Smooth muscle cell (in vitro differentiated cells): ENCODE measurements at regions not wholly inside any gene's neighbourhood (a gene's known extent, or its start where the extent isn't known, plus 50 kb on each side); places are given as distances from the start of the nearest gene placed in this dataset.

Source experiments
- DNase-seq: peaks from one replicate; lab custom pipeline; 2025; ENCODE audit not compliant: unreplicated experiment; lab: John Stamatoyannopoulos, UW
- H2AFZ ChIP-seq: fragments of 200-600 bp; sonication (generic); 2 replicates; pipeline ENCODE4 v1.6.0; 2016; ENCODE audit warnings: antibody characterized with exemption, low read depth, mild to moderate bottlenecking
- H3F3A ChIP-seq: fragments of 200-600 bp; sonication (generic); 2 replicates; pipeline ENCODE4 v1.6.0; 2017; ENCODE audit warnings: antibody characterized with exemption, low read depth
- H3K27ac ChIP-seq: fragments of 200-600 bp; sonication (generic); 2 replicates; pipeline ENCODE4 v1.5.1; 2016; ENCODE audit warnings: low read depth, mild to moderate bottlenecking
- H3K27me3 ChIP-seq: fragments of 200-600 bp; sonication (generic); 2 replicates; pipeline ENCODE4 v1.6.1; 2016; ENCODE audit warnings: low read depth, mild to moderate bottlenecking
- H3K36me3 ChIP-seq: fragments of 200-600 bp; sonication (generic); 2 replicates; pipeline ENCODE4 v1.5.1; 2016; ENCODE audit warnings: low read depth
- H3K4me1 ChIP-seq: fragments of 200-600 bp; sonication (generic); 2 replicates; pipeline ENCODE4 v1.5.1; 2016; ENCODE audit warnings: low read depth
- H3K4me2 ChIP-seq: fragments of 200-600 bp; sonication (generic); 2 replicates; pipeline ENCODE4 v1.6.0; 2016; ENCODE audit warnings: mild to moderate bottlenecking
- H3K4me3 ChIP-seq: fragments of 200-600 bp; sonication (generic); 2 replicates; pipeline ENCODE4 v1.5.1; 2016; ENCODE audit warnings: mild to moderate bottlenecking
- H3K79me2 ChIP-seq: fragments of 200-600 bp; sonication (generic); 2 replicates; pipeline ENCODE4 v1.6.0; 2016; ENCODE audit warnings: low read depth, mild to moderate bottlenecking
- H3K9ac ChIP-seq: fragments of 200-600 bp; sonication (generic); 2 replicates; pipeline ENCODE4 v1.6.0; 2016; ENCODE audit warnings: low read depth
- H3K9me3 ChIP-seq: fragments of 200-600 bp; sonication (generic); replicated peaks from 2 replicates; pipeline ENCODE4 v1.5.1; 2016; ENCODE audit warnings: low read depth
- H4K20me1 ChIP-seq: fragments of 200-600 bp; sonication (generic); 2 replicates; pipeline ENCODE4 v1.6.0; 2016; ENCODE audit warnings: low read depth
- WGBS: methylation state at CpG from one replicate; pipeline ENCODE4 v1.1.7; 2016; ENCODE audit warnings: low lambda C conversion rate; 5-methylcytosine and 5-hydroxymethylcytosine counted together
- TF ChIP-seq, protein P1 (sequence below): fragments of 200-600 bp; sonication (generic); IDR thresholded peaks from 2 replicates; pipeline ENCODE4 v1.5.1; 2017; ENCODE audit warnings: borderline replicate concordance, mild to moderate bottlenecking, antibody characterized with exemption; ENCODE audit not compliant: insufficient read depth, poor library complexity, severe bottlenecking

DNA sequence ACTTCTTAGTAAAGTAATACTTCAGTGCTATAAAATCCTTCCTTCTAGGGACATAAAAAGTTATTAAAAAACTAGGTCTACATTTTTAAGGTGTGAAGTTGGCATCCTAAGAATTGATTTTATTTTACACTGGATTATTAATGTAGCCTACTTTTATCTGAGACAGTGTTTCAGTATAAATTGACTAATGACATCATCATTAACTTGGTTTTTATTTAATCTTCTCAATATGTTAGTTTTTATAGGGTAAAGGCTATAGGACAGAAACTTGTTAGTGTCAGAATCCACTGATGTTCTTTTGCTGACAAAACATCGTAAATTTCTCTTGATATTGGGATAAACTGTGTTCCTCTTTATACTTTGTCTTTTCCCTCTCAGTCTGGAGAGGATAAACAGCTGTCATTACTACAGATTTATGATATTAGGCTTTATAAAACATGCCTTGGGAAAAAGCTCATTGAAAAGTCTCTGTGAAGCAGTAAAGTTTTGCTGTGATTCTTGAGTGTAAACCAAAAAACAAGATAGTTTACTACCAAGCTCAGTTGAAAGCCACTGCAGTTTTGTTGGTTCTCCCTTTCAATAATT, 569.9 kb downstream of the EPHA4 start:
- H3K27ac ChIP-seq: no peak overlapping the region
- no peaks in the 10 kb centered on the region for H3K9me3 ChIP-seq
- no peaks in the 10 kb centered on the region for H3K4me1 ChIP-seq
- 0% methylated on average over 1 of the region's 1 CpG for WGBS
- no peak for DNase-seq
- H4K20me1 ChIP-seq: no peaks in the 10 kb centered on the region
- no peak overlapping the region for H3K9ac ChIP-seq
- H3K4me2 ChIP-seq: no peak overlapping the region
- no peak overlapping the region for H2AFZ ChIP-seq
- H3K4me3 ChIP-seq: no peak overlapping the region
- TF ChIP-seq, protein P1, sequence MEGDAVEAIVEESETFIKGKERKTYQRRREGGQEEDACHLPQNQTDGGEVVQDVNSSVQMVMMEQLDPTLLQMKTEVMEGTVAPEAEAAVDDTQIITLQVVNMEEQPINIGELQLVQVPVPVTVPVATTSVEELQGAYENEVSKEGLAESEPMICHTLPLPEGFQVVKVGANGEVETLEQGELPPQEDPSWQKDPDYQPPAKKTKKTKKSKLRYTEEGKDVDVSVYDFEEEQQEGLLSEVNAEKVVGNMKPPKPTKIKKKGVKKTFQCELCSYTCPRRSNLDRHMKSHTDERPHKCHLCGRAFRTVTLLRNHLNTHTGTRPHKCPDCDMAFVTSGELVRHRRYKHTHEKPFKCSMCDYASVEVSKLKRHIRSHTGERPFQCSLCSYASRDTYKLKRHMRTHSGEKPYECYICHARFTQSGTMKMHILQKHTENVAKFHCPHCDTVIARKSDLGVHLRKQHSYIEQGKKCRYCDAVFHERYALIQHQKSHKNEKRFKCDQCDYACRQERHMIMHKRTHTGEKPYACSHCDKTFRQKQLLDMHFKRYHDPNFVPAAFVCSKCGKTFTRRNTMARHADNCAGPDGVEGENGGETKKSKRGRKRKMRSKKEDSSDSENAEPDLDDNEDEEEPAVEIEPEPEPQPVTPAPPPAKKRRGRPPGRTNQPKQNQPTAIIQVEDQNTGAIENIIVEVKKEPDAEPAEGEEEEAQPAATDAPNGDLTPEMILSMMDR: no peak
- no peaks in the 10 kb centered on the region for H3K79me2 ChIP-seq
- H3F3A ChIP-seq: no peaks in the 10 kb centered on the region
- H3K27me3 ChIP-seq: no peaks in the 10 kb centered on the region
- H3K36me3 ChIP-seq: no peaks in the 10 kb centered on the region

DNA sequence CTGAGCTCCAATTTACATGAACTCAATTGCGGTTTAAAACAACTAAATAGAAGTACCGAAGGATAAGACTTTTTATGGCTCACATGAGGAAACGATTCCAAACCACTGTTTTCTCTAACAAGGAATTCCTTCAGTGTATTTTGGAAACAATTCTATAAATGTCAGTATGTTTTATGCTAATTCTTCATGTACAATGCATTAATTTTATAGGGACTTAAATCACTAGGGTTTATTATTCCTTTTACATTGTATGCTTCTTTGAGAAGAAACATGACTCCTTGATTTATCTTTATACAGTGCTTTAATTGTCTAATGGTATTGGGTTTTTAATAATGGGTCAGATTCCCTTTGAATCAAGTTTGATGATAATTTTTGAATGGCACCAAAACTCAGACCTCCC, 566.8 kb downstream of the EPHA4 start:
- Histone ChIP-seq H3K4me2 (no peak overlapping the region), H3K9ac (no peak overlapping the region), H3K4me3 (no peak overlapping the region), H3K36me3 (no peaks in the 10 kb centered on the region), H3K79me2 (no peaks in the 10 kb centered on the region), H2AFZ (no peak overlapping the region), H3K27ac (no peak overlapping the region), H4K20me1 (no peaks in the 10 kb centered on the region), H3K27me3 (no peaks in the 10 kb centered on the region), H3F3A (no peaks in the 10 kb centered on the region), H3K4me1 (no peaks in the 10 kb centered on the region), H3K9me3 (no peaks in the 10 kb centered on the region)
- DNase-seq: no peak
- TF ChIP-seq, protein P1: no peak
- 75% methylated on average over 3 of the region's 3 CpGs for WGBS

DNA sequence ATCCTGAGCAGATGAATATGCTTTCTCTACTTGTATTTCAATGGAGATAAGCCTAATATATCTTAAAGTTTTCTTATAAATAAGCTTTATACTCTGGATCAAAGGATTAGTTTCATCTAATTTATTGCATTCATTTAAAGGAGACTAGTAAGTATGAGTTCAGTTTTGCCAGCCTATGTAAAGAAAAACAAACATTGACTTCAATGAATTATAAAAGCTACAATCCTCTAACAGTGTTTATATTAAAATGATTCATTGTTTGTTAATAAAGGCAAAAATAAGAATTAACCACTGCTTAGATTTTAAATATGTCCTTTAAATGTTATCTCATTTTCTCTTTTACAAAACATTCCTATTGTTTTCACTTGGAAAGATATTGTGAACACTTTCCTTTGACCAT, 566.0 kb downstream of the EPHA4 start:
- TF ChIP-seq, protein P1: no peak
- no peak for DNase-seq
- H3K9me3 ChIP-seq: no peaks in the 10 kb centered on the region

DNA sequence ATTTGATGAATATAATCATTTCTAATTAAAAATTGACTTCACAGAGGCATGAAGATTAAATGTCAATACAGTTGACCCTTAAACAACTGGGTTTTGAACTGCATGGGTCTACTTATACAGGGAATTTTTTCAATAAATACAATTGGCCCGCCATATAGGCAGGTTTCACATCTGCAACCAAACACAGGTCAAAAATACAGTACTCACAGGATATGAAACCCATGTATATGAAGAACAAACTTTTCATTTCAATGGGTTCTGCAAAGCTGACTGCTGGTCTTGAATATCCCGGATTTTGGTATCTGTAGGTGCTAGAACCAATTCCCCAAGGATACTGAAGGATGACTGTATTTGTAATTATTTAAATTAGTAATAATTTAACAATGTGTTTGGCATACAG, 555.6 kb downstream of the EPHA4 start:
- Histone ChIP-seq H3K4me2 (no peak overlapping the region), H3K27me3 (no peaks in the 10 kb centered on the region), H3K36me3 (no peaks in the 10 kb centered on the region), H3K9ac (no peak overlapping the region), H3K27ac (no peak overlapping the region), H4K20me1 (no peaks in the 10 kb centered on the region), H3K4me1 (no peaks in the 10 kb centered on the region), H3K9me3 (no peaks in the 10 kb centered on the region), H3K4me3 (no peak overlapping the region), H3F3A (no peaks in the 10 kb centered on the region), H3K79me2 (no peaks in the 10 kb centered on the region), H2AFZ (no peak overlapping the region)
- TF ChIP-seq, protein P1: no peak
- DNase-seq: no peak
- WGBS: 98% methylated on average over 2 of the region's 2 CpGs

More for the DNA sequence above, 566.0 kb downstream of the EPHA4 start:
- Histone ChIP-seq H3K9ac (no peak overlapping the region), H3K79me2 (no peaks in the 10 kb centered on the region), H3K36me3 (no peaks in the 10 kb centered on the region), H3K27me3 (no peaks in the 10 kb centered on the region), H3K27ac (no peak overlapping the region), H3K4me2 (peak overlapping the region; percentile 19), H3F3A (no peaks in the 10 kb centered on the region), H3K4me1 (no peaks in the 10 kb centered on the region), H3K4me3 (no peak overlapping the region), H4K20me1 (no peaks in the 10 kb centered on the region), H2AFZ (no peak overlapping the region)
